RPMI7951 (cell line): ENCODE measurements at regions not wholly inside any gene's neighbourhood (a gene's known extent, or its start where the extent isn't known, plus 50 kb on each side); places are given as distances from the start of the nearest gene placed in this dataset.

Experiments
- DNase-seq: peaks from one replicate; pipeline ENCODE4 v3.0.0-alpha.2; 2012; ENCODE audit warnings: low read depth

DNA sequence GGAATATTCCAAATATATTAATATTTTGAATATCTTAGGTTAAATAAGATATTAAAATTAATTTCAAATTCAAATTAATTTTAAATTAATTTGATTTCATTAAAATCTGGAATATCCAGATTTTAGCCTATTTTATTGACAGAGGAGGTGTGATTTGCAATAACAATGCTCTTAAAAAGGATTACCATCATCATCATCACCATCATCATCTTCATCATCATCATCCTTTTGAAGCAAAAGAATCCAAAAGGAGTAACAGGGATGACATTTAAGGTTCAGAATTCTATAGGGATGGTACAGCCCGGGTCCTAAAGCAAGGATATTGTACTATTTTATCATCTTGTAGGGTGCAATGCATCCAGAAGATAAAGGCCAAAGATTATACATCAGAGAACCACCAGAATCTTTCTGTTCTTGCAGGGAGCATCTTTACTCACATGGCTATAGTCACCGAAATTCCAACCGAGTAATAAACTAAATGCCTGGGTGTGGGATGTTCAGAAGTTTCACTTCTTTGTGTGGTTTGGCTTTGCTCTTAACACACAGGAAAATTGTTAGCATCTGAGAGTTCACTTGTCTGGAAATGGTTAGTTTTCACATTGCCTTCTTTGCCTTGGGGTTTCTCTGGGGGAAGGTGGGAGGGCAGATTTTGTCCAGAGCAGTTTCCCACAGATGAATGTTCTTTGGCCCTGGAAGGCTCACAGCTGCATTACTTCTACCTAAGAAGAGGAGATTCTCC lies 99.1 kb upstream of the ITGA6 start:
- peak; percentile 50 for DNase-seq

DNA sequence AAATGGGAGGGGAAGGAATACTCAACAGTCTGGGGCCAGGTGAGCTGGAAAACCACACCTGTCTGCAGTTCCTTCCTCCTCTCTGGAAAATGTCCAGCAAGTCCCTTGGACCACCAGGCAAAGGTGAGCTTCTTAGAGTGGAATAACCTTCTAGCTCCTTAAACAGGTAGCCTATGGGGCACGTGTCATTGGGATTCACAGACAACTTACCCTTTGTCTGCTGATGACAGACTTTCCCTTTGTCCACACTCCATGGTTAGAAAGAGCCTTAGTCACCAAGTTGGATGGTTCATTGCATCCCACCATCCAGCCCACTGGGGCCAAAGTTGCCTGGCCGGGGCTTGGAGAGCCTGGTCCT lies 98.0 kb upstream of the ITGA6 start:
- no peak for DNase-seq

- DNase-seq = no peak
Observed at GRCh38 chr2:172329774-172330671, 97.4 kb upstream of the ITGA6 start.

DNA sequence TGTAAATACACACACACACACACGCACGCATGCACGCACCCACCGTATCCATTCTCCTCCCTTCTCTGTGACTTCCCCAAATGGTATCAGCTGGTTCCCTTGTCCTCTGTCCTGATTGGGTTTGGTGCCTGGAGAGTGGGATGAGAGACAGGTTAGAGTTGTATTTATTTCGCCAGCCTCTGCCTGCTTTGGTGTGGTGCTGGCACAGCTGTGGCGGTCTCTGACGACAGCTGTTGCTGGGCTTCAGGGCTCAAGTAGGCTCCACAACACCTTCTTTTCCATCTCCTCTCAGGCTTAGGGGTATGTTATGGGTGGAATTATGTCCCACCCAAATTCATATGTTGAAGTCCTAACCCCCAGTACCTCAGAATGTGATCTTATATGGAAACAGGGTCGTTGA lies 94.9 kb upstream of the ITGA6 start:
- no peak for DNase-seq

DNA sequence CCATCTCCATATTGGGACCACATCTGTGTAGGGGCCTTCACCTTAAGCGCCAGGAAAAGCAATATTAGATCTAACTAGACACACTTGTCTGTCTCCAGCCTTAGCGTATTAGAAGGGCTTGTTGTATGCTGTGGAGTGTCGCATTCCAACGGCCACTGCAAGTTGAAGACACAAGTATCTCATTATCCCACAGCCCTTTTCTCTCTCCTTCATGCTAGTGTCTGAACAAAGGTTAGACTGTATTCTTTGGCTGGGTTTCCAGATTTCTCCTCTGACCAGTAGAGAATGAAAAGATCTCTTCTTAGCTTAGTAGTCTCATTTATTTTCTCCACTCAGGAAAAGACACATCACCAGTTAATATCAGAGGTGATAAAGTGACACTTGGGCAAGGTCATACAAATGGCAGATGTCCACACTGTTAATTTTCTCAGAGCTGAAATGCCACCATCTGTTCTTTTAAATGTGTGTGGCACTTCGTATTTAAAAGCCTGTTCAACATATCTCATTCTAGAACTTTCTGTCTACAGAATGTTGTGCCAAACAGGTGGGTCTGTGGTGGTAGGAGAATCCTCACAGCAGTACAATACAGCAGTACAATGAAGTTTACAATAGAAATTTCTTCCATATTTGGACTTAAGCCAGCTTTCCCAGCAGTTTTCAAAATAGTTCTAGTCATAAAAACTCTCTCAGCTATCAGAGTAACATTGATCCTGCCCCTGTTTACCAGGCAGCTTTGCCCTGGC lies 94.0 kb upstream of the ITGA6 start:
- DNase-seq = peak; percentile 58

- no peak for DNase-seq
Observed at GRCh38 chr2:172333978-172334330, 93.4 kb upstream of the ITGA6 start.

GRCh38 chr2:172334988-172335387 lies 92.4 kb upstream of the ITGA6 start:
- DNase-seq = no peak

GRCh38 chr2:172335736-172336135 lies 91.7 kb upstream of the ITGA6 start:
- DNase-seq = no peak

DNA sequence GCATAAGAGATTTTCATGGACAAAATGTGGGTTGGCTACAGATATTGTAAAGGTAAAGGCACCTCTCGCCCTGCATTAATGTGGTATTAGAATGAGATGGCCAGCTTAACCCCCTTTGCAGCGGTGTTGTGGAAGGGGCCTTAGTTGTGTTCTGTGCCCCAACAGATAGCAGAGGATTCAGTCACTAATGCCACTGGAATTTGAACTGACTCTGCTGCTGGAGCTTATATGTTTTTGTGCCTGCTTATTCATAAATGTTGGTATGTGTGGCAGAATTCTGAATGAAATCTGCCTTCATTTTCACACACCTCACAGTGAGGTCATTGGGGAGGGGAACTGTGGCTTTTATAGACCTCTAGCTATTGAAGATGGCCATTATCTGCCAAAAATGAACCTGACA lies 90.7 kb upstream of the ITGA6 start:
- DNase-seq = no peak

GRCh38 chr2:172339371-172340010 lies 87.9 kb upstream of the ITGA6 start:
- peak; percentile 29 for DNase-seq

DNA sequence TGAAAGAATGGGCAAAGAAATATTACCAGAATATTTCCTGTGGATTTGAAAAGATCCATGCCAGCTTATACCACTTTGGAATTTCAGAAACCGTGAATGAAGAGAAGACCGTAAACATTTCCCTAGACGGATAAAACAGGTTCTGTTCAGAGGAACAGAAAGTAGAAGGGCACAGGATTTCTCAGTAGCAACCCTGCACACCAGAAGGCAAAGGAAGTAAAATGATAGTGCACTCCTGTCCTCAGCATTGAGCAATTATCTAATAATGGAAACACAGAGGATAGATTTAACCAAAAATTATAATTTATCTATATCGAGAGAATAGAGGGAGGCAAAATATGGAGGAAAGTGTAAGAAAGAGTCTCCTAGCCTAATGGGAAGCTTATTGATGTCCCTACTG lies 87.0 kb upstream of the ITGA6 start:
- peak; percentile 26 for DNase-seq

DNA sequence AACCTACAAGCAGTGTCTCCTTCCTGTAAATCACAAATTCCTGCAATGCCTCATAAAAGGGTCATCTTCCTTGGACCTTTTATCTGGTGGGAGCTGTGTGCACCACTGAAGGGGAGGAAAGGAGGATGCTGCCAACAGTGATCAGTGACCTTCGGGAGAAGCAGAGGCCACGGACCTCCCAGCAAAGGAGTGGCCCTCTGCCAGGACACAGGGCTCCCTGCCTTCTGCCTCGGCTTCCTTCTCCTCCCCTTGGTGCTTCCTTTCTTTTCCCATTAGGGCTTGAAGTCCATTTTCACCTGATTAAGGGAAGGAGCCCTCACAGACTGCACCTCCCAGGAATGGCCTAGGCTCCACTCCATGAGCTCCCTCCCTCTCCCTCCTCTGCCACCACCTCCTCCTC lies 85.3 kb upstream of the ITGA6 start:
- no peak for DNase-seq

GRCh38 chr2:172342611-172343010 lies 84.8 kb upstream of the ITGA6 start:
- no peak for DNase-seq

- no peak for DNase-seq
Observed at GRCh38 chr2:172344159-172344558, 83.2 kb upstream of the ITGA6 start.

DNA sequence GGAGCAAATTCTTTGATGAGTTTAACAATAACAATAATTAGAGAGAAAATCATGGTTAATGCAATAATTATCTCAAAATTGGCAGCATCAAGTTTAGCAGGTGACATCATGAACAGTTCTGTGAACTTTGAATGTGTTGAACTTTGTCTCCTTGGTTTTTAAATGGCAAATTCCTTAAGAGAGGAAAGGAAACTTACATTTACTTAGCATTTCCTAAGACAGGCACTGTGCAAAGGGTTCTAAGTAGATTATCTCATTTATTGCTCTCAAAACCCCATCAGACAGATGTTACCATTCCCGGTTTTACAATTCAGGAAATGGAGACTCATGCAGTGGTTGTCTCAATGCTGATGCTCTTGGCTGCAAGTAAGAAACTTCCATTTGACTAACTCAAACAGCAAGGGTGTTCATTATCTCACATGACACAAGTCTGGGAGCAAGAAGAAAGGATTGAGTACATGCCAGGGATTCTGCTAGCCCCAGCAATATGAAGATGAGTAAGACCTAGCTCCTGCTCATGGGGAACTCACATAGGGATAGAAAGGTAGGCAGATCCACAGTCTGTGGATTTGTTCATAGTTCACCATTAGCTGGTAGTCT lies 81.3 kb upstream of the ITGA6 start:
- no peak for DNase-seq

GRCh38 chr2:172348555-172349288 lies 78.7 kb upstream of the ITGA6 start:
- no peak for DNase-seq

DNA sequence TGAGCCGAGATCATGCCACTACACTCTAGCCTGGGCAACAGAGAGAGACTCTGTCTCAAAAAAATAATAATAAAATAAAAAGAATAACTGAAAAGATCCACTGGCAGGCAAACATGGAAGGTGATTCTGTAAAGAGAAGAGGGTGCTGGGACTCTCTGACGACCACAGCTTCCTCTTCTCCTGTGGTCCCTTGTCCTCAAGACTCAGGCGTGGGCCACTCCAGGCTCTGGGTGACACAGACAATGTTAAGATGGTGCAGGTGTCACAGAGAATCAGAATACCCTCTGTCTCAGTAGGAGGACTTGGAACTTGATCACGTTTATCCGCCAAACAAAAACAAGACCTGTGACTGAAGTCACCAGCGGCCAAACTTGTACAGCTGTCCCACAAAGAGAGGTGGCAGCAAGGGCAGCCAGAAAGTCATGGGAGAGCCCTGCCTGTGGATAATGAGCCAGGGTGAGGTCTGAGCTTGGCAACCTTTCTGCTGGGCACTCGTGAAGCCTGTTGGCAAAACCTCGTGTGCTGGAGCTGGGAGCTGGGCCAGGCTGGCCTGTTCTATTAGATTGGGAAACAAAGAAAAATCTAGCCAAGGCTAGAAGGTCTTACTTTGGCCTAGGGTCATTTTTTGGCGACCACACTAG lies 76.4 kb upstream of the ITGA6 start:
- no peak for DNase-seq

GRCh38 chr2:172351586-172351985 lies 75.8 kb upstream of the ITGA6 start:
- no peak for DNase-seq

- no peak for DNase-seq
Observed at GRCh38 chr2:172354347-172354746, 73.0 kb upstream of the ITGA6 start.

GRCh38 chr2:172357442-172357841 lies 69.9 kb upstream of the ITGA6 start:
- no peak for DNase-seq
